Keratinocyte (primary cell): ENCODE measurements at regions not wholly inside any gene's neighbourhood (a gene's known extent, or its start where the extent isn't known, plus 50 kb on each side); places are given as distances from the start of the nearest gene placed in this dataset.

ENCODE experiments used
- DNase-seq: peaks from one replicate; pipeline ENCODE4 v3.0.0-alpha.2; 2011; ENCODE audit warnings: low read depth, missing footprints, low spot score
- FAIRE-seq: peaks from 2 replicates; lab custom pipeline; 2011; peaks lifted over from hg19 to GRCh38; lab: Jason Lieb, UNC
- H2AFZ ChIP-seq: 2 replicates; pipeline ENCODE4 v1.6.0; 2012; ENCODE audit warnings: low read length, control low read depth, inconsistent platforms; ENCODE audit not compliant: control insufficient read depth
- H3K27ac ChIP-seq: 2 replicates; pipeline ENCODE4 v1.5.1; 2011; ENCODE audit warnings: low read length; ENCODE audit not compliant: control insufficient read depth, insufficient read depth
- H3K27me3 ChIP-seq: 3 replicates; pipeline ENCODE4 v1.6.0; 2011; ENCODE audit warnings: low read length; ENCODE audit not compliant: control insufficient read depth, insufficient read depth; ENCODE audit errors: extremely low read depth
- H3K36me3 ChIP-seq, 2 experiments: 2 replicates in 1 of 2; 3 replicates in 1 of 2; pipeline ENCODE4 v1.5.1; 2011; ENCODE audit warnings: low read length in 2 of 2, mild to moderate bottlenecking in 1 of 2; ENCODE audit not compliant: control insufficient read depth in 2 of 2, insufficient read depth in 2 of 2; ENCODE audit errors: extremely low read depth in 1 of 2
- H3K4me1 ChIP-seq: 3 replicates; pipeline ENCODE4 v1.5.1; 2011; ENCODE audit warnings: low read length; ENCODE audit not compliant: control insufficient read depth, insufficient read depth; ENCODE audit errors: extremely low read depth
- H3K4me2 ChIP-seq: 3 replicates; pipeline ENCODE4 v1.6.0; 2011; ENCODE audit warnings: low read depth, low read length; ENCODE audit not compliant: control insufficient read depth, insufficient read depth; ENCODE audit errors: extremely low read depth
- H3K4me3 ChIP-seq, 3 experiments: fragments of 200-600 bp in 1 of 3; sonication (generic) in 1 of 3; 2 replicates in 2 of 3; 3 replicates in 1 of 3; pipeline ENCODE4 v1.5.1; 2011 to 2016; ENCODE audit warnings: low read length in 3 of 3, mild to moderate bottlenecking in 3 of 3, control low read depth in 2 of 3, inconsistent platforms in 1 of 3, low read depth in 1 of 3, mixed read lengths in 1 of 3, mixed run types in 1 of 3, moderate library complexity in 1 of 3; ENCODE audit not compliant: control insufficient read depth in 2 of 3, insufficient read depth in 2 of 3; ENCODE audit errors: extremely low read depth in 1 of 3
- H3K79me2 ChIP-seq: 2 replicates; pipeline ENCODE4 v1.6.0; 2012; ENCODE audit warnings: low read length; ENCODE audit not compliant: control insufficient read depth, insufficient read depth
- H3K9ac ChIP-seq: 3 replicates; pipeline ENCODE4 v1.6.0; 2011; ENCODE audit warnings: low read length; ENCODE audit not compliant: control insufficient read depth, insufficient read depth; ENCODE audit errors: extremely low read depth
- H3K9me1 ChIP-seq: 3 replicates; pipeline ENCODE4 v1.6.0; 2011; ENCODE audit warnings: low read length; ENCODE audit not compliant: control insufficient read depth, insufficient read depth; ENCODE audit errors: extremely low read depth
- H3K9me3 ChIP-seq: 2 replicates; pipeline ENCODE4 v1.5.1; 2012; ENCODE audit warnings: low read depth, low read length; ENCODE audit not compliant: control insufficient read depth
- H4K20me1 ChIP-seq: 3 replicates; pipeline ENCODE4 v1.6.0; 2011; ENCODE audit warnings: low read length; ENCODE audit not compliant: control insufficient read depth, insufficient read depth; ENCODE audit errors: extremely low read depth
- EZH2 ChIP-seq: IDR thresholded peaks from one replicate; pipeline ENCODE4 v1.6.1; 2012; ENCODE audit warnings: inconsistent platforms, mild to moderate bottlenecking, low read length, moderate library complexity
- dilution Hi-C: fragments of 300-500 bp; cut with MboI; formaldehyde crosslinking; loops from one replicate; pipeline ENCODE4 v1.7.0; 2020; ENCODE audit warnings: low sequenced_read_pairs; ENCODE audit not compliant: extremely low pct_ligation_motif_present
- TF ChIP-seq, protein P1 (sequence below), 3 experiments: IDR thresholded peaks in 1 of 3; conservative IDR thresholded peaks in 1 of 3; optimal IDR thresholded peaks in 1 of 3; 2 replicates in 2 of 3; 3 replicates in 1 of 3; pipeline versions ENCODE3 to v1.5.1; 2011; ENCODE audit warnings: low read length in 3 of 3, mild to moderate bottlenecking in 3 of 3, moderate library complexity in 2 of 3, control low read depth in 1 of 3, inconsistent platforms in 1 of 3; ENCODE audit not compliant: insufficient read depth in 2 of 3; ENCODE audit errors: extremely low read depth in 1 of 3

DNA sequence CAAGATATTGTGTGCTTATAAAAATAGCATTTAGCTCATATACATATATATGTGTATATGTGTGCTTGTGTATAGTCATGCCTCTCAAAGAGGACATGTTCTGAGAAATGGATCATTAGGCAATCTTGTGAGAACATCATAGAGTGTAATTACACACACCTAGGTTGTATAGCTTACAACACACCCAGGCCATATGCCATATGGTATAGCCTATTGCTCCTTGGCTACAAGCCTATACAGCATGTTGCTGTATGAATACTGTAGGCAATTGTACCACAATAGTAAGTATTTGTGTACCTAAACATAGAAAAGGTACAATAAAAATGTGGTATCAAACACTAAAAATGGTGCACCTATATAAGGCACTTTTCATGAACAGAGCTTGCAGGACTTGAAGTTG lies 1510.5 kb upstream of the LRRTM3 start:
- dilution Hi-C loops: no loop called here
- Histone ChIP-seq H3K9me1 (no peaks in the 10 kb centered on the region), H3K9ac (no peak overlapping the region), H3K79me2 (no peaks in the 10 kb centered on the region), H3K4me1 (no peaks in the 10 kb centered on the region), H2AFZ (no peak overlapping the region), H3K9me3 (no peaks in the 10 kb centered on the region), H3K27me3 (no peaks in the 10 kb centered on the region), H3K36me3 (no peaks in the 10 kb centered on the region), H3K4me3 (no peak overlapping the region), H3K4me2 (no peak overlapping the region), H3K27ac (no peak overlapping the region), H4K20me1 (no peaks in the 10 kb centered on the region)
- no peak for TF ChIP-seq EZH2
- TF ChIP-seq, protein P1, sequence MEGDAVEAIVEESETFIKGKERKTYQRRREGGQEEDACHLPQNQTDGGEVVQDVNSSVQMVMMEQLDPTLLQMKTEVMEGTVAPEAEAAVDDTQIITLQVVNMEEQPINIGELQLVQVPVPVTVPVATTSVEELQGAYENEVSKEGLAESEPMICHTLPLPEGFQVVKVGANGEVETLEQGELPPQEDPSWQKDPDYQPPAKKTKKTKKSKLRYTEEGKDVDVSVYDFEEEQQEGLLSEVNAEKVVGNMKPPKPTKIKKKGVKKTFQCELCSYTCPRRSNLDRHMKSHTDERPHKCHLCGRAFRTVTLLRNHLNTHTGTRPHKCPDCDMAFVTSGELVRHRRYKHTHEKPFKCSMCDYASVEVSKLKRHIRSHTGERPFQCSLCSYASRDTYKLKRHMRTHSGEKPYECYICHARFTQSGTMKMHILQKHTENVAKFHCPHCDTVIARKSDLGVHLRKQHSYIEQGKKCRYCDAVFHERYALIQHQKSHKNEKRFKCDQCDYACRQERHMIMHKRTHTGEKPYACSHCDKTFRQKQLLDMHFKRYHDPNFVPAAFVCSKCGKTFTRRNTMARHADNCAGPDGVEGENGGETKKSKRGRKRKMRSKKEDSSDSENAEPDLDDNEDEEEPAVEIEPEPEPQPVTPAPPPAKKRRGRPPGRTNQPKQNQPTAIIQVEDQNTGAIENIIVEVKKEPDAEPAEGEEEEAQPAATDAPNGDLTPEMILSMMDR (optimal IDR thresholded peaks at IDR 0.05 in 1 of 3, IDR thresholded peaks at IDR 0.05 in 1 of 3, conservative IDR thresholded peaks at IDR 0.05 in 1 of 3; ENCODE audit: extremely low read depth in 1 of 3, insufficient read depth in 2 of 3, low read length in 3 of 3): no peak
- no peak for FAIRE-seq
- DNase-seq: no peak

GRCh38 chr10:65416094-65416493 lies 1509.7 kb upstream of the LRRTM3 start:
- Histone ChIP-seq H3K9me1 (no peaks in the 10 kb centered on the region), H3K9me3 (no peaks in the 10 kb centered on the region), H3K27ac (no peak overlapping the region), H3K4me3 (no peak overlapping the region), H2AFZ (no peak overlapping the region), H4K20me1 (no peaks in the 10 kb centered on the region), H3K4me1 (no peaks in the 10 kb centered on the region), H3K79me2 (no peaks in the 10 kb centered on the region), H3K36me3 (no peaks in the 10 kb centered on the region), H3K9ac (no peak overlapping the region), H3K27me3 (no peaks in the 10 kb centered on the region), H3K4me2 (no peak overlapping the region)
- DNase-seq: no peak
- no peak for FAIRE-seq
- dilution Hi-C loops: no loop called here
- TF ChIP-seq EZH2: no peak
- TF ChIP-seq, protein P1 (optimal IDR thresholded peaks at IDR 0.05 in 1 of 3, IDR thresholded peaks at IDR 0.05 in 1 of 3, conservative IDR thresholded peaks at IDR 0.05 in 1 of 3; ENCODE audit: extremely low read depth in 1 of 3, insufficient read depth in 2 of 3, low read length in 3 of 3): no peak
